ENCODE measurements at regions not wholly inside any gene's neighbourhood (a gene's known extent, or its start where the extent isn't known, plus 50 kb on each side); places are given as distances from the start of the nearest gene placed in this dataset.

DNA sequence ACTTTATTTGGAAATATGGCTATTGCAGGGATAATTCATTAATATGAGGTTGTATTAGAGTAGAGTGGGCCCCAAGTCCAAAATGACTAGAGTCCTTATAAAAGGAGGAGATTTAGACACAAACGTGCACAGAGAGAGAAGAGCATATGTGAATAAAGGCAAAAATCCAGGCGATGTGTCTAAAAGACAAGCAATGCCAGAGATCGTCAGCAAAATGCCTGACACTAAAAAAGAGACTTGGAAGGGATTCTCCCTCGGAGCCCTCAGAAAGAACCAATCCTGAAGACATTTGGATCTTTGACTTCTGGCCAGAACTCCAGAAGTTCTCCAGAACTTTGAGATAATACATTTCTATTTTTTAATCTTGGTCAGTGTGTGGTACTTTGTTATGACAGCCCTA is 472.1 kb downstream of the NLGN4X start:
- H3K4me3 ChIP-seq (ENCODE audit: low read depth, low read length): no peak overlapping the region

DNA sequence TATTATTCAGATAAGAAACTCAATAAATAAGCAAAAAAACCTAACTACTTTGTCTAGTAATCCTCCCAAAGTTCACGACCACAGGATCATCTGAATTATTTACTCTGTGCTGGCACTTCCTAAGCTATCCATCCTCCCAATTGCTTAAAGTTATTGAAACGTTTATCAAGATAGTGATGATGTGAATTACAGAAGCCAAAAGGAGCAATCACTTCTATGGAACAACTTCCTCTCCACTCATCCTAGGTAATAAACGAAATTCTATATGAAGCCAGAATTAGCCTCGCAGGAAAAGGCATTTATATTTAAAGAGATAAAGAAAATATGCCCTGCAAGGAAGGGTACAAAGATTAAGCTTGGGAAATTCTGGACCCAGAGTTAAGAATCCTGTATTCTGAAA is 475.4 kb downstream of the NLGN4X start:
- H3K9me3 Mint-ChIP-seq (ENCODE audit: unreplicated experiment): no peaks in the 10 kb centered on the region
- CTCF ChIA-PET: no interaction called here

More for the DNA sequence above, 472.1 kb downstream of the NLGN4X start:
- no peaks in the 10 kb centered on the region for H3K36me3 Mint-ChIP-seq (ENCODE audit: insufficient read depth, unreplicated experiment)
- H3K4me3 Mint-ChIP-seq (ENCODE audit: unreplicated experiment): no peak overlapping the region
- H3K27me3 Mint-ChIP-seq (ENCODE audit: insufficient read depth, unreplicated experiment): peaks cover 5% of the 10 kb centered on the region
- H3K4me1 Mint-ChIP-seq (ENCODE audit: low read depth, unreplicated experiment): no peaks in the 10 kb centered on the region
- no peaks in the 10 kb centered on the region for H3K9me3 Mint-ChIP-seq (ENCODE audit: unreplicated experiment)
- Histone ChIP-seq H3K9me3 (no peaks in the 10 kb centered on the region), H3K36me3 (ENCODE audit: control insufficient read depth, insufficient read depth, low read length) (no peaks in the 10 kb centered on the region), H3K4me1 (no peaks in the 10 kb centered on the region), H3K27me3 (replicated peaks; ENCODE audit: control insufficient read depth, insufficient read depth, low read length) (no peaks in the 10 kb centered on the region)
- no peak for DNase-seq
- CTCF ChIA-PET: no interaction called here
- no peak for TF ChIP-seq CTCF (IDR thresholded peaks at IDR 0.05; ENCODE audit: insufficient read depth in 1 of 2, low read depth in 1 of 2, low read length in 1 of 2, severe bottlenecking in 1 of 2, unreplicated experiment in 1 of 2)
- intact Hi-C loops (cut with micrococcal nuclease; ENCODE audit: unreplicated experiment): no loop called here
- no TSS peak for BruUV-seq (replicated peaks)
- no peak overlapping the region for H3K27ac Mint-ChIP-seq (ENCODE audit: unreplicated experiment)
- POLR2A ChIA-PET: no interaction called here

GRCh38 chrX:5752831-5753230 is 475.8 kb downstream of the NLGN4X start:
- ChIA-PET POLR2A (no interaction called here), CTCF (no interaction called here)
- H3K36me3 ChIP-seq (ENCODE audit: control insufficient read depth, insufficient read depth, low read length): no peaks in the 10 kb centered on the region
- TF ChIP-seq CTCF (IDR thresholded peaks at IDR 0.05; ENCODE audit: insufficient read depth in 1 of 2, low read depth in 1 of 2, low read length in 1 of 2, severe bottlenecking in 1 of 2, unreplicated experiment in 1 of 2): no peak
- no peaks in the 10 kb centered on the region for H3K9me3 ChIP-seq
- BruUV-seq (replicated peaks): no TSS peak
- no peak overlapping the region for H3K4me3 ChIP-seq (ENCODE audit: low read depth, low read length)
- H3K36me3 Mint-ChIP-seq (ENCODE audit: insufficient read depth, unreplicated experiment): no peaks in the 10 kb centered on the region
- no peak overlapping the region for H3K27ac Mint-ChIP-seq (ENCODE audit: unreplicated experiment)
- H3K4me1 Mint-ChIP-seq (ENCODE audit: low read depth, unreplicated experiment): no peaks in the 10 kb centered on the region
- intact Hi-C loops (cut with micrococcal nuclease; ENCODE audit: unreplicated experiment): no loop called here
- H3K4me1 ChIP-seq: no peaks in the 10 kb centered on the region
- H3K9me3 Mint-ChIP-seq (ENCODE audit: unreplicated experiment): no peaks in the 10 kb centered on the region
- H3K27me3 ChIP-seq (replicated peaks; ENCODE audit: control insufficient read depth, insufficient read depth, low read length): no peaks in the 10 kb centered on the region
- peaks cover 5% of the 10 kb centered on the region for H3K27me3 Mint-ChIP-seq (ENCODE audit: insufficient read depth, unreplicated experiment)
- DNase-seq: no peak
- H3K4me3 Mint-ChIP-seq (ENCODE audit: unreplicated experiment): no peak overlapping the region

More for the DNA sequence above, 475.4 kb downstream of the NLGN4X start:
- POLR2A ChIA-PET: no interaction called here
- DNase-seq: no peak
- Histone ChIP-seq H3K9me3 (no peaks in the 10 kb centered on the region), H3K4me1 (no peaks in the 10 kb centered on the region), H3K4me3 (ENCODE audit: low read depth, low read length) (no peak overlapping the region), H3K27me3 (replicated peaks; ENCODE audit: control insufficient read depth, insufficient read depth, low read length) (no peaks in the 10 kb centered on the region), H3K36me3 (ENCODE audit: control insufficient read depth, insufficient read depth, low read length) (no peaks in the 10 kb centered on the region)
- Mint-ChIP-seq H3K36me3 (ENCODE audit: insufficient read depth, unreplicated experiment) (no peaks in the 10 kb centered on the region), H3K4me1 (ENCODE audit: low read depth, unreplicated experiment) (no peaks in the 10 kb centered on the region), H3K4me3 (ENCODE audit: unreplicated experiment) (no peak overlapping the region), H3K27me3 (ENCODE audit: insufficient read depth, unreplicated experiment) (peaks cover 5% of the 10 kb centered on the region), H3K27ac (ENCODE audit: unreplicated experiment) (no peak overlapping the region)
- no TSS peak for BruUV-seq (replicated peaks)
- intact Hi-C loops (cut with micrococcal nuclease; ENCODE audit: unreplicated experiment): no loop called here
- TF ChIP-seq CTCF (IDR thresholded peaks at IDR 0.05; ENCODE audit: insufficient read depth in 1 of 2, low read depth in 1 of 2, low read length in 1 of 2, severe bottlenecking in 1 of 2, unreplicated experiment in 1 of 2): no peak
